NCI-H146 treated with DMSO at 0.1 percent for 48 hours (cell line): ENCODE measurements at regions not wholly inside any gene's neighbourhood (a gene's known extent, or its start where the extent isn't known, plus 50 kb on each side); places are given as distances from the start of the nearest gene placed in this dataset.

Source experiments
- DNase-seq: peaks from one replicate; lab custom pipeline; 2025; ENCODE audit not compliant: unreplicated experiment; lab: John Stamatoyannopoulos, UW

DNA sequence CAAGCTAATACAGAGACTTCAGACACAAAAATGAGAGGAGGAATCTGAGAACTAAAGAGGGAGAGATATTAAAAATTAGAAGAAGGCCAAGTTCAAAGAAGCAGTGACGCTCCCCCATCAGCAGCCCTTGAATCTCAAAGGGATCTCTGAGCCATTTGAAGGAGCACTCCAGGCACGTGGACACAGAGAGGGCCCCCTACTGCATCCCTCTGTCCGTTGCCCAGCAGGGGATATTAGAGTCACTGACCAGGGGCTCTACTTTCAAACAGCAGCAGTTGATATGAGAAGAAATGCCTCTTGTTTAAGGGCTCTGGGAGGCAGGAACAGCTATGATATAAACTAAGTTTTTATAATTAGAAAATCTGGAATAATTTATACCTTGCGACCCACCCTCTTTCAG lies 479.0 kb upstream of the SALL1 start:
- no peak for DNase-seq

DNA sequence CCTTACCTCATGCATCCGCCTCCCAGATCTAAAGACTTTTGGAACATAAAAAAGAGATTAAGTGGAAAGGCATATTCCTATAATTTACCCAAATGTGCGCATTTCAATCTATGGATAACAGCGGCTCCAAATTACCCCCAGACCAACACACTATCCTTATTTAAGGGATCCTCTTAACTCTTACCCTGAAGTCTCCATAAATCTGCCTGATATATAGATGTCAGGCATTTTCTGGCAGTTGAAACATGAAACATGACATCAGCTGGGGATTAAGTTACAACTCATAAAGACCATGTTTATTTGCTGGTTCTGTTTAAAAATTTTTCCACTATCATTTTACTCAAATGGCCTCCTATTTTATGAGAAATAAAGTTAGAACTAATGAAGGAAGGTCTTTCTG lies 478.5 kb upstream of the SALL1 start:
- no peak for DNase-seq

DNA sequence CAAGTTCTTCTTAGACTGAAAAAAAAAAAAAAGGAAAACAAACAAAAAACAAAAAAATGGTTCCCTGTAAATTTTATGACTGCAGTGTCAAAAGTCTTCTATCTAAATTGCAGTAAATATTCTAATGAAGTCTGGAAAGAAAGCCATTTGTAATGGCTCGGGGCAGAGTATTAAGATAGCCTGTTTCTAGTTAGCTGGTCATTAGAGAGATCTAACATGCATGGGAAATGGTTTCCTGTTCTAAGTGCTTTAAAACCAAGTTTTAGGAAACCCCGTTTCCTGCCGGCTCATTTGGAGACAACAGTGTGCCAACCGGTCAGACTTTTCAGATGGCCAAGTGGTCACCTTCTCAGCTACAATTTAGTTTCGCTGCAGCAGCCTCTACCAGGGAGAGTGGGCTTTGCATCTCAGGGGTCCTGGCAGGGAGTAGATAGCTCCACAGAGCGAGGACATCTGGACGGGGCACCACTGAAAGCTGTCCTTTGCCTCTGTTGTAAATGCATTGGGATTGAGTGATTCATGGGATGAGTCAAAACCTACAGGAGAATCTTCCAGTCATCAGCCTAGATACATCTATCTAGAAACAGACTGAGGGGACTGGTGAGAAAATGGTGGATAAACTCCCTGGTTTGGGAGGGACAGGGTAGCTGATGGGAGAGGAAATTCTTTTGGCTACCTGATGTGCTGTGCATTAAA lies 473.2 kb upstream of the SALL1 start:
- DNase-seq, result no peak

DNA sequence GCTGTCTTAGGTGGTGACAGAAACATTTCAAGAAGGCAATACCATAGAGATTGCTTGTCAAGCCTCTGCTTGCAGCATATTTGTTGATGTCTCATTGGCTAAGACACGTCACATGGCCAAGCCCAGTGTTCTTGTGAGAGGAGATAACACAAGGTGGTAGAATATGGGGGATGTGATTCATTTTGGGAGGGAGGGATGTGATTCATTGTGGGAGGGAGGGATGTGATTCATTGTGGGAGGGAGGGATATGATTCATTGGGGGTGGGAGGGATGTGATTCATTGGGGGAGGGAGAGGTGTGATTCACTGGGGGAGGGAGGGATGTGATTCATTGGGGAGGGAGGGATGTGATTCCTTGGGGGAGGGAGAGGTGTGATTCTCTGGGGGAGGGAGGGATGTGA lies 470.5 kb upstream of the SALL1 start:
- no peak for DNase-seq

DNA sequence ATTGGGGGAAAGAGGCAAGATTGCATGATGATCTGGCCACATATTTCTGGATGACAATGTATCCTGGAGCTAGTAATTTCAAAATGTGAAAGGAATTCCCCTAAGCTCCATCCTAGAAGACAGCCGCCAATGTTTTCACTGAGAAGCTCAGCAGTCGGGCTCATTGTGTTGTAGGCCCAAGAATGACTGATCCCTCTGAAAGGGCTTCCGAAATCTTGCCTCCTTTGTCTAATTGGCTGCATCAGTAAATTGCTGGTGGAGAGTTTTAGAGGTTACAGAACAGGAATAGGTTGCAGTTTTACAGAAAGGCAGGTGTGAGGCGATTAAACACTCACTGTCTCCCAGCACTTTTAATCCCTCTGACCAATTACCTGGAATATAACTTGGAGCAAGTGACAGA lies 464.1 kb upstream of the SALL1 start:
- DNase-seq, result no peak

DNA sequence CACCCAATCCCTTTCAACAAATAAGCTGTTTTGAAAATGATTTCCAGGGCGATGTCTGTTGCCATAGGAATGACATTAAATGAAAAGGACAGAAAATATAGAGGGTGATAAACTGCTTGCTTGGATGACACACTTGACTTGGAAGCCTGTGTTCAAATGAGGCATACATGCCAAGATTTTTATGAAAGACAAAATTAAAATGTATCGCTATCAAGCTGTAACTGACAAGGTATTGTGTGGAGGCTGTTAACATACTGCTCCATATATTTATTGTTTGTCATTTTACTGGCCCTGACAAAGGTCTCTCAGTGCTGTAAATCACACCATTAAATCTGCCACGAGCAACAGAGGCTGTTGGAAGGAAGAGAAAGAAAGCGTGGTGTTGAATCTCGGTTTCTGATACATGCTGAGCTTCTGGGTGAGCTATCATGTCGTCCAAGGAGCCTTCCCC lies 456.2 kb upstream of the SALL1 start:
- DNase-seq, result no peak

DNA sequence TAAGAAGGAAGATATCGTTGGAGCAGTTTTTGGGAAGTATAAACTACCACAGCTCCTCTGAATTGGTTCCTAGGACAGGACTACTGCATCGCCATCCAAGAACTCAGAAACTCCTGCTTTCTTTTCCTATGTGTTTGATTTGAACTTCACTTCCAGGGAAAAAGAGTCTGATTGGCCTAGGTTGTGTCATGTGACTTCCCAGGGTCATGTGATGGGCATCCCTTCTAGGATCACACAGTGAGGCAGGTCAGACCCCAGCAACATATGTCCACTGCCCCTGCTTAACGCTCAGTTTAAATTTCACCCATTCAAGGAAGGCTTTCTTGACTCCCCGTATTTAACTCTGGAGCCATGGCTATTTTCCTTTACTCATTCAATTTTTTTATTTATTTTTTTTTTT lies 445.2 kb upstream of the SALL1 start:
- no peak for DNase-seq

DNA sequence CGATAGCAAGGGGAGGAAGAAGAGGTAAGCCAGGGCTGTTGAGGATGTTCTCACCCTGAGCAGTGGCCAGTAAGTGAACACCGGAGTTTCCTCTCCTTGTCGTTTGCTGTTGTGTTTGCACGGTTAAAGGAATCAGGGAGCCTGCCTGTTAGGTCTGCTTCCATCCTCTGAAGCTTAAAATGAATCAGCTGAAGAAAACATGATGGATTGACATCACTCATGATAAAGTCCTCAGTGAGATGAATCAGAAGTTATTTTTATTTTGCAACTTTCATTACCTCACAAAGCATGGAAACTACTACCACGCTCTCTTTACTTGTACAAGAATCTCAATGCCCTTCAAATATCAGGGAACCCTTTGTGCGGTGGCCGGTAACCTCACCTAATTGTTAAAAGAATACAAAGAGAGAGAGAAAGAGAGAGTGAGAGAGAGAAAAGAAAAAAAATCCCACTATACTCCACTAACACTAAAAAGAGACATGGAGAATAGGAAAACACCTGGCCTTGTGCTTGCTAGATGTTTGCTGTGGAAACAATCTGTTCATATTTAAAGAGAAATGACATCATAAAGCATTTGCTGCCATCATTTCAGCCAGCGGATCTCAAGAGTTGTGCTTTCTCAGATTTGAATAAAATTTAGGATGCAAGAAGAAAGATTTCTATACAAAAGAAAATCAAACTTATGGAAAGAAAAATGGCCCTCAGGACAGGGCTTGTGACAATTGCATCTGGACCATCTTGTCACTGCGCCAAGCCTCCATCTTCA lies 441.6 kb upstream of the SALL1 start:
- no peak for DNase-seq

DNA sequence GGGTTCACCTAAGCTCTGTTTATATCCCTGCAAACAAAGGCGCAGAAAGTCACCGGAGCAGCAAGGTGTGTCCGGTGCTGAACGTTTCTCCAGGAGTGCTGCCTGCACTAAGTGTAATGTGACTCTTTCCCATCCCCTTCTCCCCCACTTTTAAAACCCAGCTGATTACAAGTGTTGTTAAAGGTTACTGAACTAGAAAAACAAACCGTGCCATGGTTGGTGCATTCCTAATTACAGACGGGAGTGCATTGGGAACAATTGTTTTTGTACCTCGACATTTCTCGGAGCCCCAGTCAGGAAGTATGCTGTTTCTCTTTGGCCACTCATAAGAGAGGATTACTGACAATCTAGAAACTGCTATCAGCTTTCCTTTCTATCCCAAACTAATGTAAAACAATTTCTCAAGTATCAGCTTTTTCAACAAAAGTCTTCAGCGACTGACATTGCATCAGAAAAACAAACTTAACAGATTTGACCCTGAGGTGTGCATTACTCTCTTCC lies 441.0 kb upstream of the SALL1 start:
- no peak for DNase-seq

DNA sequence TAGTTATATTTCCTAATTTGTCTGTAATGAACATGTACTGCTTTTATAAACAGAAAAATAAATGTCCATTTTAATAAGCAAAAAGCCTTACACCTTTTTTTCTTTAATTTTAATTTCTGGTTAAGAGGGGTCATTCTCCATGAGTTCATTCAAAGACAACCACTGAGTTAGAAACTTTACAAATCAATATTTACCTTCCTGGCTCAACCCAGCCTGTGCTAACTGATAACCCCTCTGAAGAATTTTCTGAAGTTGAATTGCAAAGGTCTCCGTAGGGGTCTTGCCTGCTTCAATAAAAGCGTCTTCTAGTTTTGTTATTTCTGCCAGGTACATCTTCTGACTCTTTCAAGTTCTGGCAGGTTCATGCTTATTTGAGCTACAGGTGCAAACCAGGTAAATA lies 440.4 kb upstream of the SALL1 start:
- DNase-seq, result no peak

DNA sequence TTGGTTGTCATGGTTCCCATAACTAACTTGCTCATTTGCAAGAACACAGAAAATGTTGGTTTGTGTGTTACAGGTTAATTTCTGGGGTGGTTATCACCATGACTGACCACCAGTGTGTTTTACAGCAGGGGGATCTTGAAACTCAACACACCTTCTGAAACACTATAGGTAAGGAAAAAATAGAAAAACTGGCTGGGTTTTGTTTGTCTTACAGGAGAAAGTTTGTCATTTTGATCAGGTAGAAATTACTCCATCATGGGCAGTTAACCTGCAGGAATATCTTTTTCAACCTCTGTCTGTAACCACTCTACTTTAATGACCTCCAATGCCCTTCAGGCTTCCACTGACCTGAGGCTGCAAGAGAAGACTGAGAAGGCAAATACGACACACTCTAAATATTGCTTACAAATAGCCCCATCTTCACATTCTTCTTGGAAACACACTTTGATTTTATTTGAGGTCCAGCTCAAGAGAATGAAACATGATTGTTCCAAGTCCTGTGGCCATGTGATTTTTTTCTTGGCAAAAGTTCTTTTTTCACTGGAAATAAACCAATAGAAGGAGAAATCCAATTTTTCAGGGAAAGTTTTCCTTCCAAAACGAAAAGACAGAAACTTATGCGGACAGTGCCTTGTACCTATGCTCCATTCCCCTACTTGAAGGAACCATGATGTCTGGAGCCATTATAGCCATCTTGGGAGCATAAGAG lies 428.7 kb upstream of the SALL1 start:
- DNase-seq, result no peak

DNA sequence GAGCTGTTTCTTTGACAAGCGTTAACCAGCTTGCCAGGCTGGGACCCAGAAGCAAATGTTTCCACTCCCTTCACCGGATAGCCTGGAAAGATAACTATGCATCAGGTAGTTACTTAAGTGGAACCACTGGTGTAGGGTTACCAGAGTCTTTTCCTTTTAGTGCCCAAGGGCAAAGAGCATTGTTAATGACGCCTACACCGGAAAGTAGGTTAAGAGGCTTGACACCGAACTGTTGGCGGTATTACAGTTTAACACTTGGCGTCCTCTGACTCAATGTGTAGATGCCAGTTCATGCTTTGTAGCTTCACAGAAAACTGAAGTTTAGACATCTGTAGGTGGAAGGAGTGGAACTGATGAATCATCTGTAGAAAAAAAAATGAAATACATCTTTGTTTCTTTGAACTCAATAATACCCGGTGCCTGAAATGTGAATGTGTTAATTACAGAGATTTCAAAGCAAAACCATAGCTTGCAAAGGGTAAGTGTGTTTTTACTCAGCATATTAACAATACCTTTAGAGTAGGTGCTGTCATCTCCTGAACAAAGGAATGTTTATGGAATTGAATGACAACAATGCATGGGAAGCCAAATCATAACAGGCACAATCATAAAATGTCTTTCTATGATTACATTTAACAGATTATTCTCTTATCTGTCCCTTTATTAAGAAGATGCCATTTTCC lies 426.7 kb upstream of the SALL1 start:
- no peak for DNase-seq

DNA sequence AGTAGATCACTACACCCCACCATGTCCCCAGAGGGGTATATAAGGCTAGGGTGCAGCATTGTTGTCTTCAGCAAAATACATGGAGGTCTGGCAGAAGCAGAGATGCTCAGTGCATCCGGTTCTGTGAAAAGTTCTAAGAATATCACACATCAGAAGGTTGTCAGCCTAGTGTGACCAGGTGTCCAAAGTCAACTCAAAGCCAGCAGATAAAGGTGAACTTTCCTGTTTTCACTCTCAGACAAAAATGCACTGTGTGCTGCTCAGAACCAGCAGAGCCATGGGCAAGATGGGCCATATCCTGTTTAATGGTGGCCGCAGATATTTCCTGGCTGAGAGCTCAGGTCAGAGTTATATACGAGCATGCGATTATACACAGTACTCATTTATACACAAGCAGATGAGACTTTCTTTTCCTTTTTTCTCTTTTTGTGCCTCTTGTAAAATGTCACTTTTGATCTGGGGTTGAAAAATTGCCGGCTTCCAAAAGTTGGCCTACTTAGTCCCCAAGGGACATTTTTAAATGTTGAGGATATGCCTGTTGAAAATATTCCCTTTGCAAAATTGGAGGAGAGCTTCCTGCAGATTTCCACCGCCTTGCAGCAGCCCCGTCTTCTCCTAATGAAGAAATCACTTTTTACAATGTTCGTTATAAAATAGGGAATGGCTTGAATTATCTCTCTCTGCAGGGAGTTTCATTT lies 425.6 kb upstream of the SALL1 start:
- DNase-seq, result no peak

DNA sequence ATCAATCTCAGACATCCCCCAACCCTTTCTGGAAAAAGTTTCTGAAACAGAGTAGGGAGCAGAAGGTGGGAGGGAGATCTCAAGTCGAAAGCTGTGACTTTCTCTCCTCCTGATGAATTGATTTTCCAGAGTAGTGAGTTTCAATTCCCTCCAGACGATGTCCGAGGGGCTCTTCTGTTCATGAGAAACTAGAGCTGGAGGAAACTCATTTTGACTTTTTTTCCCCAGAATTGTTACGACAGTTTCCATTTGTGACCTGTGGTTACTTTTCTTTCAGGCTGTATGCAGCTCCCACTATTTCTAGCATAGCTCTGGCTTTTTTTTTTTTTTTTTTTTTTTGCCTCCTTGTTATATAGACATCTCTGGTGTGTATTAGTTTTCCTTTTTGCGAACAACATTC lies 422.1 kb upstream of the SALL1 start:
- DNase-seq, result no peak

DNA sequence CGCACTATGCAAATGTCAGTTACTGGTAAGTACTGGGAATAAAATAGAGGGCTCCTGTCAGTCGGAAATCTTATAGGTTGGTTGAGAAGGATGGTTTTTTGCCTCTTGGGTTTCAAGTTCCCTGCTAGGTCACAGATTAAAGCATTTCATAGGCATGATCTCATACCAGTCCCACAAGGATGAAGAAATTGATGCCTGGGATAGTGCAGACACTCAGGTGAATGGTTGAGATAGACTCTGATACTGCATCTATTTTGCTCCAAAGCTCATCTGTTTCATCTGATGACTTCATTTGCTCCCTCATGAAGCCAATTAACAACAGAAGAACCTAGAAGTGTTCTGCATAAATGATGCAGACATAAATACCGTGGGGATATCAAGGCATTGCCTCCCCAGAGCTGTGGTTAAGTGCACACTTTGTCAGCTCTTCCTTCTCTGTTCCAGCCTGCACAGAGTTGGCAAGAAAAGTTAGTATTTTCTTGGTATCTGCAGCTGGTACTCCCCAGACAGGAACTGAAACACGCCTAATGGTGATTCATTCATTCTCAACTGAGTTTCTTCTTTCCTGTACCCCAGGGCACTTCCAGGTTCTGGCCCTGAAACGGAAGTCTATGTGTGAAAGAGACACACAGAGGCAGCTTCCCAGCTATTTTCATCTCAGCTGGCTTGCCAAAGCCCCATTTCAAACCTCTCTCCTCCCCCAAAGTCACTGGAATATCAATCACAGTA lies 418.3 kb upstream of the SALL1 start:
- DNase-seq, result no peak

DNA sequence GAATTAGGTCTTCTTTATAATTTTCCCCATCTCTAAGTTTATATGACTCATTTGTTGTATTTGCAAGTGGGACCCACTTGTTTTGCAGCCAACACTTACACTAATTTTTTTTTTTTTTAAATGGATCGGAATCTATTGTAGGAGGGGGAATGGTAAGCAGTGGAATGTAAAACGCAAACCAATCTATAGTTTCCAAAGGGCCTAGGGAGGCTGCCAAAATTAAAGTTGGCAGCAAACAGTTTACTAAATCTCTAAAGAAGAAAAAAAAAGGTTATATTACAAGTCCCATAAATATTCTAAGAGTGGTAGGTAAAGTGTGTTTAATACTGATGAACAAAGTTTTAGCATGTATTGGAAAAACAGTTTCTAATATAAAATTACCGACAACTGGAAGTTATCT lies 416.8 kb upstream of the SALL1 start:
- no peak for DNase-seq

DNA sequence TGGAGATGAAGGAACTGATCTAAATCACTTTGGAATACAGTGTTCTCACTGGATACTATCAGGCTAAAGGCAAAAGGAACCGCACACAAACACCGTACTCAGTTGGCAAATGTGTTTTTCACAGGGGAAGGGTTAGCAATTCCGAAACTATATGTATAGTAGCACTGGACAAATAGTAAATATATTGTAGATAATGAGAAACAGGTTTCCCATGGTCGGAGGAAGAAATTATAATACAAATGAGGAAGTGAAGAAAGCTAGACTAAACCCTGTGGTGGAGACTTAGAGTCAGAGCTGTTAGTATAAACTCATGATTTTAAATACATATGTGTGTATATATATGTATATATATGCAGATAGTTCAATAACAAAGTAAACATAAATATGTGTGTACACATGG lies 414.1 kb upstream of the SALL1 start:
- no peak for DNase-seq

DNA sequence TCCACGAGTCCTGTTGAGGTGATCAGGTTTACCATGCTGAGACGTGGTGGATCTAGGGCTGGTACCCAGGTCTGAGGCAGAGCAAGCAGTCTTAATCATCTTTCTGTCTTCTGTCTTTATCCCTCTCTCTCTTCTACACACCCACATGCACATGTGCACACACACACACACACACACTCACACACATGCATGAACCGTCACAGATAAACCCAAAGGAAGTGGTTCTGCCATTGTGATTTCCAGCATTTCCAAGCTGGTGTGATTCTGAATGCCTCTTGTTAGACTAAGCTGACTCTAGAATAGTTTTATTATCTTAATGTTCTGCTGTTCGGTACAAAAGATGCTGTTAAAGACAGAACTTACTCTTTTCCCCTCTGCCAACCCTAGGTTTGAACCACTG lies 411.8 kb upstream of the SALL1 start:
- DNase-seq, result no peak

DNA sequence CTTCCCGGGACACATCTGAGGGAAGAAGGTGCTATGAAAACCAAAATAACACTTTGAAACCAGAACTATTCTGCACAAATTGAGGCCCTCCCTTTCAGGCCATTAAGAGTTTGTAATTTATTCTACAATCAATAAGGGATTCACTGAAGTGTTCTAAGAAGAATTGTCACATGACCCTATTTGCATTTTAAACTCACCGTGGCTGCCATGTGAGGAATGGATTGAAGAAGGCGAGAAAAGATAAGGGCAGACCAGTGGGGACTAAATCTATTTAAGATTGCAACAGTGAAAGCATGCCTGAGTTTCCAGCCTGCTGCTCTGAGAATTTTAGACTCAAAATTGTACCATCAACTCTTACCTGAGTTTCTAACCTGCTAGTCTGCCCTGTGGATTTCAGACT lies 408.8 kb upstream of the SALL1 start:
- no peak for DNase-seq

DNA sequence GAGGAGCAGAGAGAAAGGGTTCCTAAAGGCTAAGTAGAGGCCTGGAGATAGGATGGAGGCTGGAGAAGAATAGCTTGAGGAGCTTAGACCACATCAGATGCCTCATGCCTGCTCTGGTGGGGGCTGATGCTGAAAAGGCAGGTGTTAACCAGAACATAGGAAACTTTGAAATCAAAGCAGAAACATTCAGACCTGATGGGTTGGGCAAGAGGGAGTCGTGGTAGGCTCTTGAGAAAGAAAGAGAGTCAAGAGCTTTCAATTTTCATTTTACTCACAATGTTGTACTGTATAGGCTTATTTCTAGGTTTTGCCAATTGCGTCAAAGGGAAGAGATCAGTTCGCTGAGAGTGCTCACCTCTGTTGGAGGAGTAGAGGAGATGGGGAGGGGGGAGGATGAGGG lies 406.6 kb upstream of the SALL1 start:
- no peak for DNase-seq
